ENCODE measurements at regions not wholly inside any gene's neighbourhood (a gene's known extent, or its start where the extent isn't known, plus 50 kb on each side); places are given as distances from the start of the nearest gene placed in this dataset.

GRCh38 chr15:36372968-36373367, 206.5 kb upstream of the CDIN1 start:
- H3K9ac ChIP-seq (ENCODE audit: low read depth, low read length) = no peak overlapping the region
- H3K4me2 ChIP-seq (ENCODE audit: insufficient read depth, low read length) = no peak overlapping the region
- no peak overlapping the region for H3K4me3 ChIP-seq (ENCODE audit: low read depth in 1 of 2, low read length in 2 of 2)
- no peak overlapping the region for H2AFZ ChIP-seq (ENCODE audit: low read depth, low read length)
- no peaks in the 10 kb centered on the region for H3K9me3 ChIP-seq (ENCODE audit: insufficient read depth, low read length, severe bottlenecking)
- no peaks in the 10 kb centered on the region for H3K4me1 ChIP-seq (ENCODE audit: insufficient read depth, low read length)
- no peaks in the 10 kb centered on the region for H3K27me3 ChIP-seq (ENCODE audit: insufficient read depth, low read length, poor library complexity)
- no peak overlapping the region for H3K27ac ChIP-seq (ENCODE audit: low read length)
- ATAC-seq (ENCODE audit: insufficient read depth, low read depth) = no peak
- no peak for DNase-seq
- no peak for TF ChIP-seq CTCF (IDR thresholded peaks at IDR 0.05; ENCODE audit: borderline replicate concordance, extremely low read depth, low read length, poor library complexity, severe bottlenecking)
- H3K36me3 ChIP-seq (ENCODE audit: insufficient read depth, low read length) = no peaks in the 10 kb centered on the region
- H4K20me1 ChIP-seq (ENCODE audit: insufficient read depth, low read length) = no peaks in the 10 kb centered on the region
- no peaks in the 10 kb centered on the region for H3K79me2 ChIP-seq (ENCODE audit: insufficient read depth, low read length)

GRCh38 chr15:36373550-36373949, 205.9 kb upstream of the CDIN1 start:
- Histone ChIP-seq H4K20me1 (ENCODE audit: insufficient read depth, low read length) (no peaks in the 10 kb centered on the region), H3K4me1 (ENCODE audit: insufficient read depth, low read length) (no peaks in the 10 kb centered on the region), H3K4me3 (ENCODE audit: low read depth in 1 of 2, low read length in 2 of 2) (no peak overlapping the region), H3K9ac (ENCODE audit: low read depth, low read length) (no peak overlapping the region), H3K27me3 (ENCODE audit: insufficient read depth, low read length, poor library complexity) (no peaks in the 10 kb centered on the region), H3K4me2 (ENCODE audit: insufficient read depth, low read length) (no peak overlapping the region), H3K9me3 (ENCODE audit: insufficient read depth, low read length, severe bottlenecking) (no peaks in the 10 kb centered on the region), H3K36me3 (ENCODE audit: insufficient read depth, low read length) (no peaks in the 10 kb centered on the region), H3K79me2 (ENCODE audit: insufficient read depth, low read length) (no peaks in the 10 kb centered on the region), H3K27ac (ENCODE audit: low read length) (no peak overlapping the region), H2AFZ (ENCODE audit: low read depth, low read length) (no peak overlapping the region)
- DNase-seq (no peak), ATAC-seq (ENCODE audit: insufficient read depth, low read depth) (no peak)
- TF ChIP-seq CTCF (IDR thresholded peaks at IDR 0.05; ENCODE audit: borderline replicate concordance, extremely low read depth, low read length, poor library complexity, severe bottlenecking) (no peak), EZH2 (IDR thresholded peaks at IDR 0.05; ENCODE audit: borderline replicate concordance, low read depth, low read length, severe bottlenecking) (no peak)

- TF ChIP-seq CTCF (IDR thresholded peaks at IDR 0.05; ENCODE audit: borderline replicate concordance, extremely low read depth, low read length, poor library complexity, severe bottlenecking) (no peak), EZH2 (IDR thresholded peaks at IDR 0.05; ENCODE audit: borderline replicate concordance, low read depth, low read length, severe bottlenecking) (no peak)
- Histone ChIP-seq H3K27me3 (ENCODE audit: insufficient read depth, low read length, poor library complexity) (no peaks in the 10 kb centered on the region), H3K4me3 (ENCODE audit: low read depth in 1 of 2, low read length in 2 of 2) (no peak overlapping the region), H2AFZ (ENCODE audit: low read depth, low read length) (no peak overlapping the region), H4K20me1 (ENCODE audit: insufficient read depth, low read length) (no peaks in the 10 kb centered on the region), H3K9ac (ENCODE audit: low read depth, low read length) (no peak overlapping the region), H3K79me2 (ENCODE audit: insufficient read depth, low read length) (no peaks in the 10 kb centered on the region), H3K4me1 (ENCODE audit: insufficient read depth, low read length) (no peaks in the 10 kb centered on the region), H3K4me2 (ENCODE audit: insufficient read depth, low read length) (no peak overlapping the region), H3K9me3 (ENCODE audit: insufficient read depth, low read length, severe bottlenecking) (no peaks in the 10 kb centered on the region), H3K36me3 (ENCODE audit: insufficient read depth, low read length) (no peaks in the 10 kb centered on the region), H3K27ac (ENCODE audit: low read length) (no peak overlapping the region)
- DNase-seq (no peak), ATAC-seq (ENCODE audit: insufficient read depth, low read depth) (no peak)
Measured at GRCh38 chr15:36389107-36389506, 190.3 kb upstream of the CDIN1 start.

- H3K9me3 ChIP-seq (ENCODE audit: insufficient read depth, low read length, severe bottlenecking) = no peaks in the 10 kb centered on the region
- ATAC-seq (ENCODE audit: insufficient read depth, low read depth) (no peak), DNase-seq (no peak)
- no peaks in the 10 kb centered on the region for H3K4me1 ChIP-seq (ENCODE audit: insufficient read depth, low read length)
- no peak overlapping the region for H3K9ac ChIP-seq (ENCODE audit: low read depth, low read length)
- H3K4me3 ChIP-seq (ENCODE audit: low read depth in 1 of 2, low read length in 2 of 2) = no peak overlapping the region
- no peaks in the 10 kb centered on the region for H3K79me2 ChIP-seq (ENCODE audit: insufficient read depth, low read length)
- H3K4me2 ChIP-seq (ENCODE audit: insufficient read depth, low read length) = no peak overlapping the region
- no peaks in the 10 kb centered on the region for H3K27me3 ChIP-seq (ENCODE audit: insufficient read depth, low read length, poor library complexity)
- no peaks in the 10 kb centered on the region for H3K36me3 ChIP-seq (ENCODE audit: insufficient read depth, low read length)
- H3K27ac ChIP-seq (ENCODE audit: low read length) = no peak overlapping the region
- TF ChIP-seq EZH2 (IDR thresholded peaks at IDR 0.05; ENCODE audit: borderline replicate concordance, low read depth, low read length, severe bottlenecking) = no peak
- no peak for TF ChIP-seq CTCF (IDR thresholded peaks at IDR 0.05; ENCODE audit: borderline replicate concordance, extremely low read depth, low read length, poor library complexity, severe bottlenecking)
- H4K20me1 ChIP-seq (ENCODE audit: insufficient read depth, low read length) = no peaks in the 10 kb centered on the region
- no peak overlapping the region for H2AFZ ChIP-seq (ENCODE audit: low read depth, low read length)
Measured at GRCh38 chr15:36390491-36390890, 188.9 kb upstream of the CDIN1 start.

Measured in DND-41 (cell line).